ENCODE measurements at regions not wholly inside any gene's neighbourhood (a gene's known extent, or its start where the extent isn't known, plus 50 kb on each side); places are given as distances from the start of the nearest gene placed in this dataset.

GRCh38 chr3:137906985-137907649, 102.8 kb upstream of the CLDN18 start:
- no peak for TF ChIP-seq POLR2A (IDR thresholded peaks at IDR 0.05)
- TF ChIP-seq CTCF (IDR thresholded peaks at IDR 0.05): no peak

Data from vagina (tissue), 2 donors.